Calu3 (cell line): ENCODE measurements at regions not wholly inside any gene's neighbourhood (a gene's known extent, or its start where the extent isn't known, plus 50 kb on each side); places are given as distances from the start of the nearest gene placed in this dataset.

Experiments used
- BruUV-seq: library from RNA; stranded (reverse); fragments of 400-500 nt; replicated peaks from 2 replicates; lab custom pipeline; 2021; lab: Mats Ljungman, UMichigan
- CTCF ChIA-PET: fragments of 300-600 bp; sonication (Branson Sonifier 250); formaldehyde crosslinking; loops from one replicate; lab custom pipeline; 2022; ENCODE audit warnings: antibody characterized with exemption; lab: Charles Lee
- DNase-seq: peaks from one replicate; pipeline ENCODE4 v3.0.0; 2022
- H3K27ac Mint-ChIP-seq: one replicate; pipeline ENCODE4 v1.8.0; 2022; ENCODE audit warnings: mixed read lengths; ENCODE audit not compliant: unreplicated experiment
- H3K27me3 Mint-ChIP-seq: one replicate; pipeline ENCODE4 v1.8.0; 2022; ENCODE audit warnings: mixed read lengths; ENCODE audit not compliant: unreplicated experiment
- H3K36me3 Mint-ChIP-seq: one replicate; pipeline ENCODE4 v1.8.0; 2022; ENCODE audit warnings: mild to moderate bottlenecking, moderate library complexity, mixed read lengths; ENCODE audit not compliant: insufficient read depth, unreplicated experiment
- H3K4me1 Mint-ChIP-seq: one replicate; pipeline ENCODE4 v1.8.0; 2022; ENCODE audit warnings: mild to moderate bottlenecking, low read depth, mixed read lengths; ENCODE audit not compliant: unreplicated experiment
- H3K4me3 Mint-ChIP-seq: one replicate; pipeline ENCODE4 v1.8.0; 2022; ENCODE audit warnings: mild to moderate bottlenecking, low read depth, moderate library complexity, mixed read lengths; ENCODE audit not compliant: unreplicated experiment
- H3K9me3 Mint-ChIP-seq: one replicate; pipeline ENCODE4 v1.8.0; 2022; ENCODE audit warnings: low read depth, mixed read lengths; ENCODE audit not compliant: unreplicated experiment
- intact Hi-C: fragments of 100-400 bp; cut with micrococcal nuclease; formaldehyde crosslinking; loops from one replicate; pipeline ENCODE4 v1.10.0; 2022; ENCODE audit not compliant: unreplicated experiment
- TF ChIP-seq, protein P1 (sequence below): fragments of 200-600 bp; IDR thresholded peaks from one replicate; pipeline ENCODE4 v1.8.0; 2022; ENCODE audit warnings: antibody characterized with exemption; ENCODE audit not compliant: unreplicated experiment

DNA sequence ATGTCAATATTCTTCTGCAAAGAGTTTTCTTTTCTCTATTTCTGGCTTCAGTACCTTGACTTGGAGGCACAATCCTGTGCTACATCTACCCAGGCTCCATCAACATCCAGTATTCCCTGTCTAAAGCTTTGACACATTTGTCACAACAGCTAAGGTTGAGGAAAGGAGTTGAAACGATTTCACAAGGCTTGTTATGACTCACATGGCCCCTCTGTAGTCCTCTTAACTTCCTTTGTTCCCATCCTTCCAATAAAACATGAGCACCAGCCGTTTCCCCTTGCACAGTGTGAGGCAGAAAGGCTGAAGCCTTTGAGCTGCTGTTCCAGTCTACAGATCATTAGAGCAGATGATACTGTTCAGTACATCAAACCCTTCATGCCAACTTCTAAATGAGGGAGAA is 163.0 kb upstream of the TMCO5A start:
- no peak overlapping the region for H3K27ac Mint-ChIP-seq
- H3K27me3 Mint-ChIP-seq: no peaks in the 10 kb centered on the region

DNA sequence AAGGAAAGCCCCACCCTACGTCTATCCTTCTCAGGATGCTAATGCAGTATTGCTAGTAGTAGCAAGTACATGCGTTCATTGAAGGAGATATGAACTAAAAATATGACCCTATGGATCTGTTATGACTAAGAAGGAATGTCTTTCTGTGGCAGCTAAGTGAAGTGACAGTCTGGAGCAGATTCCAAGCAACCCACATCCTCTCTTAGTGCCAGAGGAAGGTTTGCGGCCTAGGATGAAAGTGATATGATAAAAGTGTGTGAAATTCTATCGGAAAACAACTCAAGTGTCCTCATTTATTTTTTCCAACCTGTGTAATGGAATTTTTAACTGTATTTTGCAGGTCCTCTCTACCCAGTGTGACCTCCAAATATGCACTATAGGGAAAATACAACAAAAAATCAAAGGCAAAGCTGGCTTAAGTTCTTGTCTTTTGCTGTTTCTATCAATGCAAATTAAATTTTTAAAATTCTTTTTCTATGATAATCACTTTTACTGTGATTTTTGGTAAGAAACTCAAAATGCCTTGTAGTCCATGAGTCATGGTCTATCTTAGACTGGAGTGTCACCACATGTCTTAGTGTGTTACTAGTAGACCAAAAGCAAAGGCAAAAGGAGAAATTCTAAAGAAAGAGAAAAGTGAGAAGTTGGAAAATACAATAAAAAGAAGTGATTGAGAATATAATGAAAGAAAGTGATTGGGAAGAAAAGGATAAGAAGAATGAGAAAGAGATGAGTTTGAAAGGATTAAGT is 161.2 kb upstream of the TMCO5A start:
- H3K27me3 Mint-ChIP-seq: no peaks in the 10 kb centered on the region
- H3K27ac Mint-ChIP-seq: no peak overlapping the region
- BruUV-seq: no TSS peak
- no peak for DNase-seq
- H3K4me3 Mint-ChIP-seq: no peak overlapping the region
- H3K36me3 Mint-ChIP-seq: no peaks in the 10 kb centered on the region
- intact Hi-C loops: no loop called here
- TF ChIP-seq, protein P1, sequence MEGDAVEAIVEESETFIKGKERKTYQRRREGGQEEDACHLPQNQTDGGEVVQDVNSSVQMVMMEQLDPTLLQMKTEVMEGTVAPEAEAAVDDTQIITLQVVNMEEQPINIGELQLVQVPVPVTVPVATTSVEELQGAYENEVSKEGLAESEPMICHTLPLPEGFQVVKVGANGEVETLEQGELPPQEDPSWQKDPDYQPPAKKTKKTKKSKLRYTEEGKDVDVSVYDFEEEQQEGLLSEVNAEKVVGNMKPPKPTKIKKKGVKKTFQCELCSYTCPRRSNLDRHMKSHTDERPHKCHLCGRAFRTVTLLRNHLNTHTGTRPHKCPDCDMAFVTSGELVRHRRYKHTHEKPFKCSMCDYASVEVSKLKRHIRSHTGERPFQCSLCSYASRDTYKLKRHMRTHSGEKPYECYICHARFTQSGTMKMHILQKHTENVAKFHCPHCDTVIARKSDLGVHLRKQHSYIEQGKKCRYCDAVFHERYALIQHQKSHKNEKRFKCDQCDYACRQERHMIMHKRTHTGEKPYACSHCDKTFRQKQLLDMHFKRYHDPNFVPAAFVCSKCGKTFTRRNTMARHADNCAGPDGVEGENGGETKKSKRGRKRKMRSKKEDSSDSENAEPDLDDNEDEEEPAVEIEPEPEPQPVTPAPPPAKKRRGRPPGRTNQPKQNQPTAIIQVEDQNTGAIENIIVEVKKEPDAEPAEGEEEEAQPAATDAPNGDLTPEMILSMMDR: no peak
- CTCF ChIA-PET: no interaction called here
- no peaks in the 10 kb centered on the region for H3K9me3 Mint-ChIP-seq
- H3K4me1 Mint-ChIP-seq: no peaks in the 10 kb centered on the region

More for the DNA sequence above, 163.0 kb upstream of the TMCO5A start:
- H3K4me1 Mint-ChIP-seq: no peaks in the 10 kb centered on the region
- H3K36me3 Mint-ChIP-seq: no peaks in the 10 kb centered on the region
- H3K9me3 Mint-ChIP-seq: no peaks in the 10 kb centered on the region
- BruUV-seq: no TSS peak
- H3K4me3 Mint-ChIP-seq: no peak overlapping the region
- intact Hi-C loops: no loop called here
- DNase-seq: peak; percentile 2
- CTCF ChIA-PET: no interaction called here
- TF ChIP-seq, protein P1: no peak

DNA sequence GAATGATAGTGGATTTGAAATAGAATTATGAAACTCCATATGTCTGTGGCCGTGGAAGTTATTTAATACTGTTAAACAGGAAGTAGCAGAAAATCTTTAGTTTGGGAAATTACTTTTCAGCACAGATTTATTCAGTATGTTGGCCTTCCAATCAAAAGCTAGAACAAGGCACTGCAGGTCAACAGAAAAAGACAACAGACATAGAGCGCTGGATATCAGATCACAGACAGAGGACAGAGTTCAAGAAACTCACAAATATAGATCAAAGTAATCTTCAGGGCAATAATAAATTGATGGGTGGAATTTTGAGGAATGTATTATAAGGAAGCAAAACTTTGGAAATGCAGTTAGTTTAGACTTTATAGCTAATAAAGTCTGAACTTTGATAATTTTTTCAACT is 159.5 kb upstream of the TMCO5A start:
- intact Hi-C loops: no loop called here
- no TSS peak for BruUV-seq
- Mint-ChIP-seq H3K36me3 (no peaks in the 10 kb centered on the region), H3K9me3 (no peaks in the 10 kb centered on the region), H3K27ac (no peak overlapping the region), H3K27me3 (no peaks in the 10 kb centered on the region), H3K4me1 (no peaks in the 10 kb centered on the region), H3K4me3 (no peak overlapping the region)
- CTCF ChIA-PET: no interaction called here
- TF ChIP-seq, protein P1: no peak
- DNase-seq: no peak

DNA sequence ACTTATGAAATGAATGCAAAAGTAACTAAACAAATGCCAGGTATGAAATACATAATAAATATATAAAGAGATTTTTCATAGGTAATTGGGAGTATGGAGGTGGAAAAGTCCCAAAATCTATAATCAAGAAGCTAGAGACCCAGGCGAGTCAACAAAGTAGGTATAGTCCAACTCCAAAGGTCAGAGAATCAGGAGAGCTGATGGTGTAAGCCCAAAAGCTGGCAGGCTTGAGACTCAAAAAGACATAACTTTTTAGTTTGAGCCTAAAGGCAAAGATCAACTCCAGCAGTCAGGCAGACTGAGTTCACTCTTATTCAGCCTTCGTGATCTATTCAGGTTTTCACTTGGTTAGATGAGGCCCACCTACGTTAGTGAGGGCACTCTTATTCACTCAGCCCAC is 157.4 kb upstream of the TMCO5A start:
- CTCF ChIA-PET: interaction anchor here (0.9 kb wide), 1 partner anchor 16 kb away, joined by 3 read pairs; no protein-coding TSS in a partner anchor
- no peaks in the 10 kb centered on the region for H3K36me3 Mint-ChIP-seq
- TF ChIP-seq, protein P1: no peak
- DNase-seq: no peak
- H3K9me3 Mint-ChIP-seq: no peaks in the 10 kb centered on the region
- BruUV-seq: no TSS peak
- no peaks in the 10 kb centered on the region for H3K4me1 Mint-ChIP-seq
- intact Hi-C loops: no loop called here
- H3K27me3 Mint-ChIP-seq: no peaks in the 10 kb centered on the region
- no peak overlapping the region for H3K27ac Mint-ChIP-seq
- H3K4me3 Mint-ChIP-seq: no peak overlapping the region
